HG03354 (cell line): ENCODE measurements at regions not wholly inside any gene's neighbourhood (a gene's known extent, or its start where the extent isn't known, plus 50 kb on each side); places are given as distances from the start of the nearest gene placed in this dataset.
"Not testable (repeated sequence)": the region's sequence is repeated elsewhere in the genome, so short reads cannot be mapped to it uniquely, and the experiment has no call there.

Experiments
- ATAC-seq: cut with Tn5 transposase; IDR thresholded peaks from one replicate; pipeline ENCODE4 v1.9.1; 2021; ENCODE audit warnings: mild to moderate bottlenecking; ENCODE audit not compliant: unreplicated experiment, poor library complexity, severe bottlenecking

DNA sequence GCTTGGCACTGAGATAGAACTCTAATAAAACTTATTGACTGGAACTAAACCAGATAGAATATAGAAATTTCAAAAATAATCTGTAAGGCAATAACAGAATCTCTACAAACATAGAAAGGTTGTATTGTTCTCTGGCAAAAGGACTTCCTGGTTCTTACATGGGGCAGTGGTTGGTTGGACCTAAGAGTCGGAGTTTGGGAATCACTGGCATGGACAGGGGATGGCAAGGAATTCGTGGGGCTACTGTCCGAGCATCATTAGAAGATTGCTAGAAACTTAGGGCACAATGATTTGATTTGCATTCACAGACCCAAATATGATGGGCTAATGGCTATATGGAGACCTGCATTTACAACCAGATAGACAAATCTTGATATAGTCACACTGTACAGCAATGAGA lies 103.8 kb upstream of the GOT2 start:
- no peak for ATAC-seq

DNA sequence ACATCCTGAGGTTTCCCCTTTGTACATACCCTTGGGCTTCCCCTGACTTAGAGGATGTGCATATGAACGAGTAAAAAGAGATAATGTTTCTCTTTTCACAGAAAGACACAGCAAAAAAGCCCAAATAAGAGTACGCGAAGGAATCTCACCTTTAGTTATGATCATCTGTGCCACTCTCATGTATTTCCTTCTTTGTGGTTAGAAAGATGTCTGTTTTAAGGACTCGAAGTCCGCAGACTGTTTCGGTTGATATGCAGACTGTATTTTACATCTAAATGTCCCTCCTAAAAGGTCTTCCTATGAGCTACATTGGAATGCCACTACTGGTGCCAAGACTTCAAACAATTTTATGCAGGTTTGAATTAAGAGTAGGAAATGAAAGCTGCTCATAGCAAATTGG lies 102.3 kb upstream of the GOT2 start:
- ATAC-seq: no peak

DNA sequence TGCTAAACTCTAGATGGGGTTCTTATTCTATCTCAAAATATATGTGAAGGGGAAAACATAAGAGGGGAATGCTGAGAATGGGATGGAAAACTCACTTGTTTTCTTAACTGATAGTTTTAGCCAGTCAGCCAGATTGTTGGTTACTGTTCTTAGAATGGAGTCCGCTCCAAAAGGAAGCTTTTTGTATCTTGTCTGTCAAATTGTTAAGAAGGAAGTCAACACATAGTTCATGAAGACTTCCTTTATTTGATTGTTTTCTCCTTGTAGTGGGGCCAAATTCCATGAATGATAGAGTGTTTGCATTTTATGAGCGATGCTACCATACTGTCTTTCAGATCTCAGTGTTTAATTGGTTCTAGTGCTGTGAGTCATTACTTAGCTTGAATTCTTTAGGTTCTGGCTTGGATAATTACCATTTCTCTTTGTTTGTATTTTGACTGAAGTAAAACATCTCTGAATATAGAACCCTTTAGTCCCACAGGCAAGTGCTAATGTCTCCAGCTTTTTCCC lies 98.3 kb upstream of the GOT2 start:
- no peak for ATAC-seq

DNA sequence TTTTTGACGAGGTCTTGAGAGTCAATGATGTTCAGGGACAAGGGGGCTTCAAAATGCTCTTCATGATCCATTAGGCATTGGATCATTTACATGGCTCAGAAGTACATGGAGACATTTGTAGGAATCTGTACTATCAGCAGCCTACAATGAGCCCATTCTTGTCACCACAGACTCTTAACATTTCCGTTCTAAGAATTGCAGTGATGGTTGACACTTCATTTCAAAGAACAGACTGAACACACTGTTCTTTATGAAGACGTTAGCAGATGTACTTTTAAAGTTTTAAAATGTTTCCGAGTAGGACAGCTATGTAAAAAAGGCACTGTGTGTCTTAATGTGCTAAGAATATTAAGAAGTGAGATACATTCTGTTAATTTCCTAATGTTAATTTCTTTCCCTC lies 97.3 kb upstream of the GOT2 start:
- ATAC-seq: no peak

DNA sequence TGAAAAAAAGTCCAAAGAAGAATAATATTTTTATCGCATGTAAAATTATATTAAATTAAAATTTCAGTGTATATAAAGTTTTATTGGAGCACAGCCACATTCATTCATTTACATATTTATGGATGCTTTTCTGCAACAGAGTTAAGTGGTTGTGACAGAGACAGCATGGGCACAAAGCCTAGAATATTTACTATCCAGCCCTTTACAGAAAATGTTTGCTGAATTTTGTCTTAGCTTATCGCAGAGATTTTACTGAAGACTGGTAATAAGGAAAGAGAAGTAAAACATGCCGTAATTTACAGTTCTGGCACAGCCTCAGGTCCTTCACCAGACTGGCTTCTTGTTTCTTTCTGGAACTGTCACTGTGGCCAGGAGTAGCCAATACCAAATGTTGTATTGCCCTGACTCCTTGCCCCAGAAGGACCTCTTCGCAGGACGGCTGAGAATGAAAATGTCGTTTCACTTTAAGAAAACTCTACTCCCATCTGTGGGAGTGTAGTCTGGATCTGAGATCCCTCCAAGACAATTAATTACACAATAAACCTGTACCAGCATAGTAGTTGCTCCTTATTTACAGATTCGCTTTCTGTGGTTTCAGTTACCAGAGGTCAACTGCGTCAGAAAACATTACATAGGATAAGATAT lies 94.9 kb upstream of the GOT2 start:
- no peak for ATAC-seq

DNA sequence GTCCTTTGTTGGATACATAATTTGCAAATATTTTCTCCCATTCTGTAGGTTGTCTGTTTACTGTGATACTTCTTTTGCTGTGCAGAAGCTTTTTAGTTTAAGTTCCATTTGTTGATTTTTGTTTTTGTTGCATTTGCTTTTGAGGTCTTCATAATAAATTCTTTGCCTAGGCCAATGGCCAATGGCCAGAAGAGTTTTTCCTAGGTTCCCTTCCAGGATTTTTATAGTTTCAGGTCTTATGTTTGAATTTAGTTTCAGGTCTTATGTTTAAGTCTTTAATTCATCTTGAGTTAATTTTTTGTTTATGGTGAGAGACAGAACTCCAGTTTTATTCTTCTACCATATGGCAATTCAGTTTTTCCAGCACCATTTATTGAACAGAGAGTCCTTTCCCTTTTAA lies 90.1 kb upstream of the GOT2 start:
- ATAC-seq: no peak

DNA sequence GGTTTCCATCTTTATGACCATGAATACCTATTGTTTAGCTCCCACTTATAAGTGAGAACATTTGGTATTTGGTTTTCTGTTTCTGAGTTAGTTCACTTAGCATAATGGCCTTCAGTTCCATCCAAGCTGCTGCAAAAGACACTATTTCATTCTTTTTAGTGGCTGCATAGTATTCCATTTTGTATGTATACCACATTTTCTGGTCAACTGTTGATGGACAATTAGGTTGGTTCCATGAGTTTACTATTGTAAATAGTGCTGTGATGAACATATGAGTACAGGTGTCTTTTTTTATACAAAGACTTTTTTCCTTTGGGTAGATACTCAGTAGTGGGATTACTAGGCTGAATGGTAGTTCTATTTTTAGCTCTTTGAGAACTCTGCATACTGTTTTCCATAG lies 87.8 kb upstream of the GOT2 start:
- ATAC-seq: no peak

DNA sequence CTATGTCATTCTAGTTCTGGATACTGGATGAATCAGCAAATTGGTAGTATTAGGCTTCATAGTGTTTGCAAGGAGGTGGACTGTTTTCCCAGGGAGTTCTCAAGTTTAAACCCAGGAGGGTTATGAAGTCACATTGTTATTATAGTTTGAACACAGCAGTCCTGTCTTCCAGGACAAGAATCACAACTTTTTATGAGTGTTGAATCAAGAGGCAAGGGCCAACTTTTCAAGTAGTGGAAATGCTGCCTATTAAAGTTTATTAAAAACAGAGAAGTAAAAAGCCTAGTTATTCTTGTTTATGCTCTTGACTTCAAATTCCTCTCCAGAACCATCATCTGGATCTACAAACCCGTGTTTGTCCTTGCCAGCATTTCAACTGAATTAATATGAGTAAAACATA lies 86.3 kb upstream of the GOT2 start:
- ATAC-seq: no peak

DNA sequence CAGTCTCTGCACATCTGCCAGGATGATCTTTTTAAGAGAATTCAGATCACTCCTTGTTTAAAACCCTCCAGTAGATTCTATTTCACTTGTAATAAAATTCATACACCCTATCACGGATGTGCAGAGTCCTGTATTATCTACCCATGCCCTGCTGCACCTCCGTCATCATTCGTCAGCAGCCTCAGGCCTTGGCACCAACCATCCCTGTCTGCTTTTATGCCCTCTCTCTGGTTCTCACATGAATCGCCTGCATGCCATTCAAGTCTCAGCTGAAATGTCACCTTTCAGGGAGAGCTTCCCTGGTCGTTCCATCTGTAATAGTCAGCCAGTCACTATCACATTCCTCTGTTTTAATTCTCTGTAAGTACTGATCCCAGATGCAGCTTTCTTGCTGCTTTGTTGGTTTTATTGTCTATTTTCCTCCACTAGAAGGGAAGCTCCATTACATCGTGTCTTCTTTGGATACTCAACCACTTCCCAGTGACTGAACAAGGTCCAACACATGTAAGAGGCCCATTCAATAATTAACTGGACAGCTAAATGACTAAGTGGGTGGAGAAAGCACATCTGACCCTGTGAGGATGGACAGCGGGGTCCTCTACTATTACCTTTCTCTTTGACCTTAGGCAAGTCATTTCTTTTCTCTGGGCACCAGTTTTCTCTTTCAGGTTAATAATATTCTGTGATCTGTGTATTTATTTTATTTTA lies 81.2 kb upstream of the GOT2 start:
- no peak for ATAC-seq

DNA sequence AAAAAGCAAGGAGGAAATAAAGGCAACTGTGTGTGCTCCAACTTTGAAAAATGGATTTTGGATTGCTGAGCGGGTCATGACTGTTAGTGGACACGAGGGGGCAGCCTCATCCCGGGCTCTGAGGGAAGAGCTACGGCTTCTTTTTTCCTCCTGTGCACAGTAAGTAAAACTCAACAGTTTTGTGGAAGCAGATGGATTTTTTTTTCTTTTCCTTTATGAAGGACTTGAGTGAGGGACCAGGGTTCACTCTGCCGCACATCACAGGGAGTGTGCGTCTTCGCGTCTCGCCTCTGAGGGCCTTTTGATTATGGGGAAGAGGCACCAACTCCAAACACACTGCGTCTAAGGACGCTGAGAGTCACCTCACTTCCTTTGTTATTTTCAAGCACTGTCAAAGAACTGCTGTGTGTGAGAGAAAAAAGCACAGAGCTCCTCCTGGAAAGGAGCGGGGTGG lies 80.3 kb upstream of the GOT2 start:
- ATAC-seq: peak; percentile 90

DNA sequence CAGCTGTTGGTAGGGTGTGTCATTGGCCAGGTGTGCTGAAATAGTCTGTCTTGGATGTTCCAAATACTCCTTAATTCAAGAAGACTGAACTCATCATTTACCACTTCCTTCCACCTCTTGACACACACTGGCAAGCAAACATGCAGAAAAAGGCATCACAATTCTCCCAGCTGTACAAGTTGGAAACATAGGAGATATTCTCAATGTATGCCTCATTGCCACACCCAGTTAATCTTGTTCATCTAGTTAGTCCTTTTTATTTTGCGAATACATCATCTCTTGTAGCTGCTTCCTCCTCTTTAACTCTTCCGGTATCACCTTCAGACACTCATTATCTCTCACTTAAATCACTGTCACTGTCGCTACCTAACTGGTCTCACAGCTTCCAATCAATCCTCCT lies 75.1 kb upstream of the GOT2 start:
- no peak for ATAC-seq

DNA sequence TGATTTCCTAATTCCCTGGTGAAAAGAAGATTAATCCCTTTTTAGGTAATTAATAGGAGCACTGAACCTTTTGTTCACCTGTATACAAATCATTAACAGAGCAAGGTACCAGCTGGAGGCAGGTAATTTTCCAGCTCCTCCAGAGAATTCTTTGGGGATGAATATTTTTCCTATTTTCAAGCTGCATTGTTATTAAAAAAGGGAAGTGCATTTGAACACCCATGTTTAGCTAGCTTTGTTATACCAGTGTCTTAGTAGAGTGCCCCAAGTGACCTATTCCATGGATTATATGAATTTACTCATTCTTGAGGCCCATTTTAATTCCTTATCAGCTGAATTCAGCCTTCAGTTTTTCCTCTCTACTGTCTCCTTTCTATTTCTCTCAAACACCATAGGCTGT lies 73.2 kb upstream of the GOT2 start:
- ATAC-seq: no peak

DNA sequence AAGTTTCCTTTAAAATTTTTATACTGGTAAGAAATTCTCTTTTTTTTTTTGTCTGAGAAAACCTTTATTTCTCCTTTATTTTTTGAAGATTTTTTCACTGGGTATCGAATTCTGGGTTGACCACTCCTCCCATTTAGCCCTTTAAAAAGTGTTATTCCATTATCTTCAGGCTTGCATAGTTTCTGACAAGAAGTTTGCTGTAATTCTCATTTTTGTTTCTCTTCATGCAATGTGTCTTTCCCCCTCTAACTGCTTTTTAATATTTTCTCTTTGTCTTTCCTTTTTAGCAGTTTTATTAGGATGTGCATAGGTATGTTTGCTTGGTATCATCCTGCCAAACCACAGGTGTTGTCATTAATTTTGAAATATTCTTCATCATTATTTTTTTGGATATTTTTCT lies 67.7 kb upstream of the GOT2 start:
- ATAC-seq: no peak

DNA sequence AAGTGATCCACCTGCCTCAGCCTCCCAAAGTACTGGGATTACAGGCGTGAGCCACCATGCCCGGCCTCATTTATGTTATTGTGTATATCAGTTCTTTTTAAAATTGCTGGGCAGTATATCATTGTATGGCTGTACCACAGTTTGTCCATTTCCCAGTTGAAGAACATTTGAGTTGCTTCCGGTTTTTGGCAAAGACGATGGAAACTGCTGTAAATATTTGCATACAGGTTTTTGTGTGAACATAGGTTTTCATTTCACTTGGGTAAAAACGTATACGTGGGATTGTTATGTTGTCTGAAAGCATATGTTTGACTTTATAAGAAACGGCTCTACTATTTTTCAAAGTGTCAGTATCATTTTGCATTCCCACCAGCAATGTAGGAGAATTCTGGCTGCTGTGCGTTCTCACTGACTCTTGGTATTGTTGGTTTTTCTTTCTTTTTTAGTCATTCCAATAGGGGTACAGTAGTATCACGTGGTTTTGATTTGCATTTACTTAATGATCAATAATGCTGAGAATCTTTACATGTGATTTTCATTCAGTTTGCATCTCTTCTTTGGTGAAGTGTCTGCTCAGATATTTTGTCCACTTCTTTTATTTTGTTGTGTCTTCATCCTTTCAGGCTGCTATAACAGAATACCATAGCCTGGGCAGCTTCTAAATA lies 63.2 kb upstream of the GOT2 start:
- ATAC-seq: no peak

DNA sequence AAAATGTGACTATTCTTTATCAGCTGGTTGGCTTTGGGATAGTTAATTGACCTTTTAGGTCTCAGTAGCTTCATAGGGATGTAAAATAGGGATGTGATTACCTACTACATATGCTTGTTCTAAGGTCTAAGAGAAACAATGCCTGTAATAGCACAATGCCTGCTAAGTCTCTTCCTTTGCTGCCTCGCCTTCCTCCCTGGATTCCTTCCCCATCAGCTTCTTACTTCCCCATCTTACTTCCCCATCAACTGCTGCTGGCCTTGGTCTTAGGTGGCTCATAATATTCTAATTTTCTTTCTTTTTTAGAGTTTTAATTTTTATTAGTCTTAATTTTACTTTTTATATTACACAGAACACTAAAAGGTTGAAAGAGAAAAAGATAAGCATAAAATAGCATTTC lies 59.2 kb upstream of the GOT2 start:
- ATAC-seq: no peak

DNA sequence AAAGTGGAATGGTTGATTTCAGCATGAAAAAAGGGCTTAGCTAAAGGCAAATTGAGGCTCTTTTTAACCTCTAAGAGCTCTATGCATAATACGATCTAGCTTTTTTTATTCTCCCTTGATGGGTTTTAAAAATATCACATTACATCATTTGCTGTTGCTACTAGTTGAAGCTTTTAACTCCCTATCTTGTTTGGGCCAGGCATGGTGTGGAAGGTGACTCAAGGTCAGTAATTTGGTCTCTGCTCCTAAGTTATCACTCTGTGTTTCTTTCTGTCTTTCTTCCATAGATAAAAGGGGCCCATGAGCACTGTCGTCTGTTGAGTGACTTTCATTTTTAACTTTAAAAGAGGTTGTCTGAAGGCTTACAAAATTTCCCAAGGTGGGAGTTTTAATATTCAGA lies 58.1 kb upstream of the GOT2 start:
- no peak for ATAC-seq

DNA sequence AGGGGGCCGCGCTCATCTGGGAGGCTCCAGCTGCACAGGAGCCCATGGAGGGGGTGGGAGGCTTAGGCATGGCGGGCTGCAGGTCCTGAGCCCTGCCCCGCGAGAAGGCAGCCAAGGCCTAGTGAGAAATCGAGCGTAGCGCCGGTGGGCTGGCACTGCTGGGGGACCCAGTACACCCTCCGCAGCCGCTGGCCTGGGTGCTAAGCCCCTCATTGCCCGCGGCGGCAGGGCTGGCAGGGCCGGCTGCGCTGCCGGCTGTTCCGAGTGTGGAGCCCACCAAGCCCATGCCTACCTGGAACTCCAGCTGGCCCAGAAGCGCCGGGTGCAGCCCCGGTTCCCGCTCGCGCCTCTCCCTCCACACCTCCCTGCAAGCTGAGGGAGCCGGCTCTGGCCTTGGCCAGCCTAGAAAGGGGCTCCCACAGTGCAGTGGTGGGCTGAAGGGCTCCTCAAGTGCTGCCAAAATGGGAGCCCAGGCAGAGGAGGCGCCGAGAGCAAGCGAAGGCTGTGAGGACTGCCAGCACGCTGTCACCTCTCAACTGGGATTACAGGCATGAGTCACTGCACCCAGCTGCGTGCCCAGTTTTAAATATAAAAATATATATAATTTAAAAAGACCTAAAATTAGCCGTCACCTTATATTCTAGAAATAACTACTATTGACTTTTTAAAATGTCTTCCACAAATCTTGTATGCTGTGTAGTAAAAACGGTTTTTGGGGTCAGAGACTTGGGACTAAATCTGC lies 56.9 kb upstream of the GOT2 start:
- ATAC-seq: not testable (repeated sequence)

DNA sequence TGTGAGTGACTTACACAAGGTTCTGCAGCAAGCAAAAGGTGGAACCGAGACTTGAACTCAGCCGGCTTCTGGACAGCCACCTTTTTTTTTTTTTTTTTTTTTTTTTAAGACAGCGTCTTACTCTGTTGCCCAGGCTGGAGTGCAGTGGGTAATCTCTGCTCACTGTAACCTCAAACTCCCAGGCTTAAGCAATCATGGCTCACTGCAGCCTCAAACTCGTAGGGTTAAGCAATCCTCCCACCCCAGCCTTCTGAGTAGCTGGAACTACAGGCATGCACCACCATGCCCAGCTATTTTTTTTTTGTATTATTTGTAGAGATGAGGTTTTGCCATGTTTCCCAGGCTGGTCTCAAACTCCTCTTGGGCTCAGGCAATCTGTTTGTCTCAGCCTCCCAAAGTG lies 55.2 kb upstream of the GOT2 start:
- ATAC-seq: no peak
